ENCODE measurements at regions not wholly inside any gene's neighbourhood (a gene's known extent, or its start where the extent isn't known, plus 50 kb on each side); places are given as distances from the start of the nearest gene placed in this dataset.

- Mint-ChIP-seq H3K4me3 (no peak overlapping the region), H3K27me3 (ENCODE audit: low read depth) (no peaks in the 10 kb centered on the region)
- no peak for ATAC-seq (replicated peaks in 1 of 2)
These were observed 919.9 kb upstream of the FLRT2 start for GRCh38 chr14:84610086-84610485.

DNA sequence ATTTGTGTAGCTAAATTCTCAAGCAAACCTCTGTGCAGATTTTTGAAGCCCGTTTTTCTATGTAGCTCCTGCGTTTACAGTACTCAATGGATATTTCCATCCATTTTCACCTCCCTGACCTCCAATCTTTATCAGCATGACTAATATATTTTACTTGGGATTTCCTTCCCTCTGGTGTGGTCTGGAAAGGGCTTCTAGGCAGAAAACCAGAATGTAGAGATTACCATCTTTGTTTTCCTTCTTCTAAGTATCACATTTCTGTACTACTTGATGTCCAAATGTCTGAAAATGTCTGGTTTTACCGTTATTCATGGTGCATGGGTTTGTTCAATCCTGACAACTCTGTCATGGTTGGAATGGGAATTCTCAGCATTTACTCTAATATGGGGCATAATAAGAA, 907.6 kb upstream of the FLRT2 start:
- no peak overlapping the region for H3K27ac Mint-ChIP-seq
- H3K36me3 Mint-ChIP-seq (ENCODE audit: insufficient read depth in 2 of 2): peaks cover 0 to 3% of the 10 kb centered on the region in 2 donors
- no peaks in the 10 kb centered on the region for H3K27me3 Mint-ChIP-seq (ENCODE audit: low read depth)
- DNase-seq (no peak), ATAC-seq (replicated peaks in 1 of 2) (no peak)
- H3K4me1 Mint-ChIP-seq (ENCODE audit: low read depth): no peaks in the 10 kb centered on the region
- H3K4me3 Mint-ChIP-seq: no peak overlapping the region
- H3K9me3 Mint-ChIP-seq: peaks cover 0 to 5% of the 10 kb centered on the region in 2 donors

More at GRCh38 chr14:84610086-84610485, 919.9 kb upstream of the FLRT2 start:
- DNase-seq: no peak
- no peak overlapping the region for H3K27ac Mint-ChIP-seq
- H3K36me3 Mint-ChIP-seq (ENCODE audit: insufficient read depth in 2 of 2): peaks cover 0 to 2% of the 10 kb centered on the region in 2 donors
- no peaks in the 10 kb centered on the region for H3K9me3 Mint-ChIP-seq
- H3K4me1 Mint-ChIP-seq (ENCODE audit: low read depth): no peaks in the 10 kb centered on the region

DNA sequence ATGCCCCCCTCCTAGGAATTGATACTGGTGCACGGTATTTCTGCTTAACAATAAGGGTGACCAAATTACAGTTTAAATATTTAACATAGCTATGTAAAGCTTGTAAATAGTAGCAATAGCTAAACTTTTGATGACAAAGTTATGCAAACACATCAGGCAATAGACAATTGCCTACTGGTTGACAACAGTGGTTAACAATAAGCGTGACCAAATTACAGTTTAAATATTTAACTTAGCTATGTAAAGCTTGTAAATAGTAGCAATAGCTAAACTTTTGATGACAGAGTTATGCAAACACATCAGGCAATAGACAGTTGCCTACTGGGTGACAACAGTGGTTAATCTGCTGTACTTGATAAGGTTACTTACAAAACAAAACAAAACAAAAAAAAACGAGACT, 886.5 kb upstream of the FLRT2 start:
- ATAC-seq (replicated peaks in 1 of 2): no peak
- H3K4me3 Mint-ChIP-seq: no peak overlapping the region
- DNase-seq: no peak
- no peaks in the 10 kb centered on the region for H3K27me3 Mint-ChIP-seq (ENCODE audit: low read depth)
- no peak overlapping the region for H3K27ac Mint-ChIP-seq
- peaks cover 8 to 9% of the 10 kb centered on the region in 2 donors for H3K9me3 Mint-ChIP-seq
- no peaks in the 10 kb centered on the region for H3K4me1 Mint-ChIP-seq (ENCODE audit: low read depth)
- H3K36me3 Mint-ChIP-seq (ENCODE audit: insufficient read depth in 2 of 2): no peaks in the 10 kb centered on the region

DNA sequence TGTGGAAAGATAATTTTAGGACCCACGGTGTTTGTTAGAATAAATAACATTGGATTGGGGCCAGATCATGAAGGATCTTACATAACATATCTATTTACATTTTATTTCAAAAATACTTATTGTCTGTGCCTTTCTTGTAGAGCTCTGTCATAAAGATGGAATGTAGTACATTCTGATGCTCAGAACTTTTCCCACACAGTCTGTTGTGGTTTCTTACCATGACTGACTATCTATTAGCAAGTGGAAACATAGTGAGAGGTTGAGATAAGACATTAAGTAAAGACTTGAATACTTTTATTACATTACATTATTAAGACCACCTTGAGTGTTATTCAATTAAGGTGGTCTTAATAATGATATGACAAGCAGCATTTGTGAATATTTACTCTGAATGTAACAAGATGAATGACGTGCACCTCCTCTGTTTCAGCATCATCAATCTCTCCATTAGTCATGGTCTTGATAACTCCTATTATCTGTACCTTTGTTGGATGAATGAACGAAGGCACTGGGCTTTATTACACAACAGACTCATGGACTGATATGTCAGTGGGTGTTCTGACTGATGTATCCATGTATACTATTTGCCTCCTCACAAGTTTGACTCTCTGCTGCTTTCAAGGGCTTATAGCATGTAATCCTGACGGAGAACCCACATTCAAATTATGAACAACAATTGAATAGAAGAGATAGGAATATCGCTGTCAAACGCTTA, 883.0 kb upstream of the FLRT2 start:
- no peaks in the 10 kb centered on the region for H3K36me3 Mint-ChIP-seq (ENCODE audit: insufficient read depth in 2 of 2)
- H3K4me1 Mint-ChIP-seq (ENCODE audit: low read depth): no peaks in the 10 kb centered on the region
- H3K4me3 Mint-ChIP-seq: no peak overlapping the region
- H3K27ac Mint-ChIP-seq: no peak overlapping the region
- H3K9me3 Mint-ChIP-seq: peaks cover 10 to 17% of the 10 kb centered on the region in 2 donors
- DNase-seq (no peak), ATAC-seq (replicated peaks in 1 of 2) (no peak)
- no peaks in the 10 kb centered on the region for H3K27me3 Mint-ChIP-seq (ENCODE audit: low read depth)

GRCh38 chr14:84655014-84655413, 874.9 kb upstream of the FLRT2 start:
- Mint-ChIP-seq H3K36me3 (ENCODE audit: insufficient read depth in 2 of 2) (peaks cover 3 to 4% of the 10 kb centered on the region in 2 donors), H3K9me3 (peaks cover 12 to 28% of the 10 kb centered on the region in 2 donors), H3K4me3 (no peak overlapping the region), H3K4me1 (ENCODE audit: low read depth) (no peaks in the 10 kb centered on the region), H3K27me3 (ENCODE audit: low read depth) (no peaks in the 10 kb centered on the region), H3K27ac (no peak overlapping the region)
- ATAC-seq (replicated peaks in 1 of 2): no peak
- DNase-seq: no peak

DNA sequence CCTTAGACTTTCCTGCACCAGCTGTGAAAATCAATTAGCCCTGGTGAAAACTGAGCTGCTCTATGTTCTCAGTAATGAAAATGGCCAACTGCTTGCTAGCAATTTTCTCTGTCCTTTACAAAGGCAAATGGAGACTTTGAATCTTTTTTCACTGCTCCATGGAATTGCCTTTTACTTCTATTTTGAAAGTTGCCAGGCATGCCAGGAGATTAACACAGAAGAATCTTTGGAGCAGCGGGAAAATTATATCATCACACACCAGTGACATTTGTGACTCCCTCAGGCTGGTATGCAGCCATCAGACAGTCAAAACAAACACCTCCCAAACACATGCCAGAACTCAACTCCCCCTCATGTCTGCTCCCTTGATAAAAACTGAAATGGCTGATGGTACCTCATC, 872.0 kb upstream of the FLRT2 start:
- Mint-ChIP-seq H3K9me3 (peaks cover 7 to 16% of the 10 kb centered on the region in 2 donors), H3K4me3 (no peak overlapping the region), H3K4me1 (ENCODE audit: low read depth) (no peaks in the 10 kb centered on the region), H3K27me3 (ENCODE audit: low read depth) (no peaks in the 10 kb centered on the region), H3K36me3 (ENCODE audit: insufficient read depth in 2 of 2) (peaks cover 1 to 2% of the 10 kb centered on the region in 2 donors), H3K27ac (no peak overlapping the region)
- DNase-seq: no peak
- ATAC-seq (replicated peaks in 1 of 2): no peak

DNA sequence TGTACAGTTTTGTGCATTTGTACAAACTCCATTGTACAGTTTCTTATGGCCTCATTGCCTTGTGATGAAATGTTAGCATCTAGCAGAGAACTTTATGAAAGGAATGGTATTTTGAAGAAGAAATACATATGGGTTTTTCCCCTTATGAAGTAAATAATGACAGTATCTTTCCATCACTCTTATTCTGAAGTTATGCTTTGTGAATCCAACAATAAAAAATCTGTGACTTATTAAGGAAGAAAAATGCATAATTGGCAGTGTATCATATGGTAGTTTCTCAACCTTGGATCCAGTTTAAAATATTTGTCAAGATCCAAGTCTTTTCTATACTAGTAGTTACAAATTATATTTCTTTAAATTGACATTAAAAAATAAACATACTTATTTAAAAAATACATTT, 859.1 kb upstream of the FLRT2 start:
- H3K4me3 Mint-ChIP-seq: no peak overlapping the region

DNA sequence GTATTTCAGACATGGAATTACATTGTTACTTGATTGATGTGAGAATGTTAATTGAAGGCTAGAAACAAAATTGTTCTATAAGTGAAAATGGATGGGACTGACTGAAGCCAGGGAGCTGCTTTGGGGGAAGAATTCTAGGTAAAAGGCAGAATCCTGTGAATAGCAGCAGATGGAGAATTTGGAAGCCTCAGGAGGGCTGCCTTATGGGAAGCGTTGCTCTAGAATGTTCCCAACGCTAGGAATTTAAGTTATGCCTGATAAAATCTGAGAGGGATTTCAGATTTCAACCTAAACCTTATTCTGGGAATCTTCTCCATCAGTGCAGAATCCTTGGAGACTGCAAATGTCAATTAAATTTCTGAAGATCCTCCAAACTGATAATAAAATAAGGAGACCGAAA, 858.2 kb upstream of the FLRT2 start:
- Mint-ChIP-seq H3K27ac (no peak overlapping the region), H3K4me3 (no peak overlapping the region), H3K27me3 (ENCODE audit: low read depth) (no peaks in the 10 kb centered on the region), H3K4me1 (ENCODE audit: low read depth) (no peaks in the 10 kb centered on the region), H3K36me3 (ENCODE audit: insufficient read depth in 2 of 2) (no peaks in the 10 kb centered on the region), H3K9me3 (peaks cover 0 to 3% of the 10 kb centered on the region in 2 donors)
- DNase-seq (no peak), ATAC-seq (replicated peaks in 1 of 2) (no peak)

More for the DNA sequence above, 859.1 kb upstream of the FLRT2 start:
- no peak for ATAC-seq (replicated peaks in 1 of 2)
- DNase-seq: no peak
- H3K4me1 Mint-ChIP-seq (ENCODE audit: low read depth): no peaks in the 10 kb centered on the region
- H3K27ac Mint-ChIP-seq: no peak overlapping the region
- H3K36me3 Mint-ChIP-seq (ENCODE audit: insufficient read depth in 2 of 2): no peaks in the 10 kb centered on the region
- peaks cover 3 to 5% of the 10 kb centered on the region in 2 donors for H3K9me3 Mint-ChIP-seq
- no peaks in the 10 kb centered on the region for H3K27me3 Mint-ChIP-seq (ENCODE audit: low read depth)

DNA sequence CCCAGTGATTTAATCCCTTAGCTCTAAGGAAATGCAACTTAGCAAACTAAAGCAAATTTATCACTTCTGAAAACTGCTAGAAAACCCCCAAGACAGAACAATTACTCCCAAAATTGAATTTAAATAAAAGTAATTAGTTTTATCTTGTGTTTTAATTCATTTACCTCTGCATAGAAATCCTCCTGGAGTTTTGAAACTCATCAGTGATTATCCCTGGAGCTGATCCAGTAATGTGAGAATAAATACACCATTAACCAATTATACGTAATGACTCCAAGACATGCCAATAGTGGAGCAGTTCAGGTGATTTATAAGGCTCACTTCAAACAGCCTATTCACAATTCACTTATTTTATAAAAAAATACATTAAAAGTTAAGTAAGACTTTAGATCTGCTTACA, 855.3 kb upstream of the FLRT2 start:
- H3K27ac Mint-ChIP-seq: no peak overlapping the region

DNA sequence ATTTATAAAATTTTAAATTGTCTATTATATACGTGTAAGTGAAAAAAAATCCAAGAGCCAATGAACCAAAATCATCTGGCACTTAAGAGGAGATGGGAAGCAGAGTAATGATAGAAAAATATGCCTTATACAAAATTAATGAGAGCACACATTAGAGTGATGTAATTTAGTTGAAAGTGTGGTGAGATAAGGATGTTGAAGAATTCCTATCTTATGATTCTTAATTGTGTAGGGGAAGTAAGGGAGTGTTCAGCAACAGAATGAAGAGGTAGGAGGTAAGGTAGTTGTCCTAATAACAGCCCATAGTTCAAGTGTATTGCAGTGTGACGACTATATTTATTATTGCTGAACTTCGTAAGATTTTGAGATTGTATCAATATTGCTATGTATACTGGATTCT, 843.4 kb upstream of the FLRT2 start:
- no peak overlapping the region for H3K4me3 Mint-ChIP-seq
- H3K4me1 Mint-ChIP-seq (ENCODE audit: low read depth): no peaks in the 10 kb centered on the region
- no peaks in the 10 kb centered on the region for H3K27me3 Mint-ChIP-seq (ENCODE audit: low read depth)
- ATAC-seq (replicated peaks in 1 of 2) (no peak), DNase-seq (no peak)
- no peak overlapping the region for H3K27ac Mint-ChIP-seq
- H3K36me3 Mint-ChIP-seq (ENCODE audit: insufficient read depth in 2 of 2): no peaks in the 10 kb centered on the region
- H3K9me3 Mint-ChIP-seq: peaks cover 2 to 10% of the 10 kb centered on the region in 2 donors

More for the DNA sequence above, 855.3 kb upstream of the FLRT2 start:
- no peaks in the 10 kb centered on the region for H3K4me1 Mint-ChIP-seq (ENCODE audit: low read depth)
- H3K4me3 Mint-ChIP-seq: no peak overlapping the region
- H3K36me3 Mint-ChIP-seq (ENCODE audit: insufficient read depth in 2 of 2): peaks cover 0 to 2% of the 10 kb centered on the region in 2 donors
- H3K27me3 Mint-ChIP-seq (ENCODE audit: low read depth): no peaks in the 10 kb centered on the region
- ATAC-seq (replicated peaks in 1 of 2) (no peak), DNase-seq (no peak)
- H3K9me3 Mint-ChIP-seq: peaks cover 0 to 3% of the 10 kb centered on the region in 2 donors

DNA sequence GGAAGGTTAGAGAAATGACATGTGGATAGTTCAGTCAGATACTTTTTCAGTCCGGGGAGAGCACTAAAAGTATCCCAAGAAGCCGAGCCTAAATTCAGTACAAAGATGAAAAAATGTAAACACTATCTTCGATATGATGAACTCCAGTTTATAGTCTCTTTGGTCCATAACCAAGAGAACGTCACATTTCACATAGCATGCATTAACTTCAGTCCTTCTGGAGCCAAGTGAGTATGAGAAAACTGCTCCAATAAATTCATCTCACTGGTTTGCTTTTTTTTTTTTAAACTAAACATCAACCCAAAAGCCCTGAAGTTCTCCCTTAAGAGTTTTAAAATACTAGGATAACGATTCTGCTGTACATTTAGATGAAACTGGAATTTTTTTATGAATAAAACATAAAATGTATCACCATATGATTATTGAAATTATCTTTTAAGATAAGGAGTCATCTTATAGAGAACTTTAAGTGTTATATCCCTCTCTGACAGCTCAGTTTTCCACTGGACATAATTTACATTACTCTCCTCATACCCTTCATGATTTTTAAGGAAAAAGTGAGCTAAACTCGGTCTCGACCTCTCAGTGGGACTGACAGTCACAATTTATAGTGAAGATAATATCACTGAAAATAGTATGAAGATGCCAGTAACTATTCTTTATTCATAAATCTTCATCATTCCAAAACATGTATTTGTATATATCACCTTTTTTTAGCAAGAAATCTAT, 841.5 kb upstream of the FLRT2 start:
- no peak for ATAC-seq (replicated peaks in 1 of 2)
- no peak for DNase-seq
- peaks cover 2 to 6% of the 10 kb centered on the region in 2 donors for H3K9me3 Mint-ChIP-seq
- H3K27me3 Mint-ChIP-seq (ENCODE audit: low read depth): no peaks in the 10 kb centered on the region
- H3K27ac Mint-ChIP-seq: no peak overlapping the region
- H3K36me3 Mint-ChIP-seq (ENCODE audit: insufficient read depth in 2 of 2): no peaks in the 10 kb centered on the region
- H3K4me1 Mint-ChIP-seq (ENCODE audit: low read depth): no peaks in the 10 kb centered on the region
- H3K4me3 Mint-ChIP-seq: no peak overlapping the region

GRCh38 chr14:84694161-84694560, 835.8 kb upstream of the FLRT2 start:
- DNase-seq: no peak
- Mint-ChIP-seq H3K27me3 (ENCODE audit: low read depth) (no peaks in the 10 kb centered on the region), H3K27ac (no peak overlapping the region), H3K4me1 (ENCODE audit: low read depth) (no peaks in the 10 kb centered on the region), H3K4me3 (no peak overlapping the region), H3K36me3 (ENCODE audit: insufficient read depth in 2 of 2) (no peaks in the 10 kb centered on the region), H3K9me3 (peaks cover 3% of the 10 kb centered on the region in 2 donors)
- ATAC-seq (replicated peaks in 1 of 2): no peak

- Mint-ChIP-seq H3K36me3 (ENCODE audit: insufficient read depth in 2 of 2) (no peaks in the 10 kb centered on the region), H3K4me3 (no peak overlapping the region), H3K9me3 (peaks cover 5 to 12% of the 10 kb centered on the region in 2 donors), H3K4me1 (ENCODE audit: low read depth) (no peaks in the 10 kb centered on the region), H3K27ac (no peak overlapping the region), H3K27me3 (ENCODE audit: low read depth) (no peaks in the 10 kb centered on the region)
- ATAC-seq (replicated peaks in 1 of 2): no peak
- DNase-seq: no peak
These were observed 825.3 kb upstream of the FLRT2 start for GRCh38 chr14:84704601-84705000.

Measured in activated T-cell treated with anti-CD3 and anti-CD28 coated beads, Interleukin-2, amount 50 U/mL, for 72 hours (primary cell).